CD14-positive monocyte (primary cell): ENCODE measurements at regions not wholly inside any gene's neighbourhood (a gene's known extent, or its start where the extent isn't known, plus 50 kb on each side); places are given as distances from the start of the nearest gene placed in this dataset.

Source experiments
- DNase-seq, 3 donors: peaks; one replicate each; pipeline ENCODE4 v3.0.0-alpha.2; 2011 to 2022
- H2AFZ ChIP-seq: 2 replicates; pipeline ENCODE4 v1.6.0; 2012; ENCODE audit warnings: mild to moderate bottlenecking, low read depth, low read length, inconsistent platforms; ENCODE audit not compliant: insufficient read depth, poor library complexity, severe bottlenecking
- H3K27ac ChIP-seq, 2 donors: 1 replicate in 1 of 2; 2 replicates in 1 of 2; pipeline ENCODE4 v1.5.1; 2012 to 2013; ENCODE audit warnings: low read length in 2 of 2, control low read depth in 1 of 2, inconsistent platforms in 1 of 2, low read depth in 1 of 2, mild to moderate bottlenecking in 1 of 2
- H3K27me3 ChIP-seq, 2 donors: one replicate each; pipeline versions ENCODE4 v1.6.0 to v1.6.1; 2011 to 2013; ENCODE audit warnings: low read length in 2 of 2; ENCODE audit not compliant: control insufficient read depth in 2 of 2, insufficient read depth in 2 of 2
- H3K36me3 ChIP-seq, 2 donors: replicated peaks in 1 of 2; 1 replicate in 1 of 2; 2 replicates in 1 of 2; pipeline versions ENCODE4 v1.5.1 to v1.6.1; 2012 to 2013; ENCODE audit warnings: low read length in 2 of 2, control low read depth in 1 of 2, inconsistent platforms in 1 of 2, mild to moderate bottlenecking in 1 of 2; ENCODE audit not compliant: insufficient read depth in 2 of 2, control insufficient read depth in 1 of 2
- H3K4me1 ChIP-seq, 2 donors: 1 replicate in 1 of 2; 2 replicates in 1 of 2; pipeline versions ENCODE4 v1.5.1 to v1.6.1; 2012 to 2013; ENCODE audit warnings: low read length in 2 of 2, control low read depth in 1 of 2, inconsistent platforms in 1 of 2, mild to moderate bottlenecking in 1 of 2, moderate library complexity in 1 of 2; ENCODE audit not compliant: insufficient read depth in 2 of 2, control insufficient read depth in 1 of 2
- H3K4me2 ChIP-seq: replicated peaks from 2 replicates; pipeline ENCODE3; 2012; ENCODE audit warnings: low read length, moderate library complexity, mild to moderate bottlenecking; ENCODE audit not compliant: poor library complexity, severe bottlenecking; ENCODE audit errors: extremely low read depth
- H3K4me3 ChIP-seq, 3 experiments: fragments of 200-600 bp in 1 of 3; sonication (generic) in 1 of 3; replicated peaks in 1 of 3; 1 replicate in 2 of 3; 2 replicates in 1 of 3; pipeline ENCODE4 v1.5.1; 2011 to 2013; ENCODE audit warnings: low read length in 3 of 3, mild to moderate bottlenecking in 3 of 3, control low read depth in 2 of 3, low read depth in 2 of 3, inconsistent platforms in 1 of 3, moderate library complexity in 1 of 3
- H3K79me2 ChIP-seq: 2 replicates; pipeline ENCODE4 v1.6.0; 2012; ENCODE audit warnings: mild to moderate bottlenecking, control low read depth, inconsistent platforms, low read length, moderate library complexity; ENCODE audit not compliant: insufficient read depth
- H3K9ac ChIP-seq: 2 replicates; pipeline ENCODE4 v1.6.0; 2017; ENCODE audit warnings: low read length, mild to moderate bottlenecking; ENCODE audit not compliant: insufficient read depth, poor library complexity, severe bottlenecking
- H3K9me3 ChIP-seq, 2 donors: replicated peaks in 1 of 2; 1 replicate in 1 of 2; 2 replicates in 1 of 2; pipeline versions ENCODE4 v1.5.1 to v1.6.1; 2012 to 2013; ENCODE audit warnings: low read length in 2 of 2, control low read depth in 1 of 2; ENCODE audit not compliant: control insufficient read depth in 1 of 2, insufficient read depth in 1 of 2
- H4K20me1 ChIP-seq: 2 replicates; pipeline ENCODE4 v1.6.0; 2012; ENCODE audit warnings: mild to moderate bottlenecking, low read length, control low read depth, moderate library complexity; ENCODE audit not compliant: insufficient read depth
- H3K27ac Mint-ChIP-seq, 7 donors: one replicate each; pipeline ENCODE4 v1.8.0; 2020; ENCODE audit warnings: mild to moderate bottlenecking in 7 of 7, mixed read lengths in 7 of 7, moderate library complexity in 6 of 7, inconsistent platforms in 2 of 7
- H3K27me3 Mint-ChIP-seq, 3 donors: one replicate each; pipeline ENCODE4 v1.8.0; 2021 to 2022; ENCODE audit warnings: low read depth in 3 of 3, mild to moderate bottlenecking in 3 of 3, mixed read lengths in 3 of 3, moderate library complexity in 3 of 3, inconsistent platforms in 1 of 3
- H3K36me3 Mint-ChIP-seq, 2 donors: one replicate each; pipeline ENCODE4 v1.8.0; 2020; ENCODE audit warnings: mixed read lengths in 2 of 2, inconsistent platforms in 1 of 2, mild to moderate bottlenecking in 1 of 2
- H3K4me1 Mint-ChIP-seq: one replicate; pipeline ENCODE4 v1.8.0; 2020; ENCODE audit warnings: mild to moderate bottlenecking, mixed read lengths
- H3K4me3 Mint-ChIP-seq, 2 donors: one replicate each; pipeline ENCODE4 v1.8.0; 2020; ENCODE audit warnings: mild to moderate bottlenecking in 2 of 2, mixed read lengths in 2 of 2, moderate library complexity in 1 of 2
- H3K9me3 Mint-ChIP-seq, 7 donors: one replicate each; pipeline ENCODE4 v1.8.0; 2020 to 2022; ENCODE audit warnings: mixed read lengths in 7 of 7, mild to moderate bottlenecking in 6 of 7, moderate library complexity in 6 of 7, inconsistent platforms in 2 of 7
- WGBS: methylation state at CpG from one replicate; pipeline ENCODE4 v1.1.5; 2013; ENCODE audit warnings: missing lambda C conversion rate; ENCODE audit not compliant: insufficient coverage; 5-methylcytosine and 5-hydroxymethylcytosine counted together
- intact Hi-C, 2 donors: fragments of 100-400 bp; cut with micrococcal nuclease; formaldehyde crosslinking; loops; one replicate each; pipeline versions ENCODE4 v1.15.0 to v1.15.1; 2023
- TF ChIP-seq, protein P1 (sequence below): fragments of 200-600 bp; IDR thresholded peaks from one replicate; pipeline ENCODE4 v1.8.0; 2022; ENCODE audit warnings: antibody characterized with exemption, mild to moderate bottlenecking

DNA sequence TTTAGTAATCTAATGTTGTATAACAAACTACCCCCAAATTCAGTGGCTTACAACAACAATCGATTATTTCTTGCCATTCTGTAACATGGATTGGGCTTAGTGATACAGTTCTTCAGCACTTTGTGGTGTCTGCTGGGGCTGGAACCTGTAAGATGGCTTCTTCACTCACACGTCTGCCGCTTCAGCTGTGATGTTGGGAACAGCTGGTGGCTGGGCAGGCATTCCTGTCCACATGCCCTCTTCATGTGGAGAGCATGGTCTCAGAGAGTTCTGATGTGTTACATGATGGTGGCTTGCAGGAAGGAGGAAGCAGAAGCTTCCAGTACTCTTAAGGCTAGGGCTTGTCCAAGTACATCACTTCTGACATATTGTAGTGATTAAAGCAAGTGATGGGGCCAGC, 276.9 kb downstream of the PTBP2 start:
- Mint-ChIP-seq H3K4me3 (no peak overlapping the region), H3K4me1 (no peaks in the 10 kb centered on the region), H3K9me3 (peaks cover 0 to 3% (median 0%) of the 10 kb centered on the region in 7 donors), H3K36me3 (no peaks in the 10 kb centered on the region), H3K27me3 (peaks cover 0 to 6% (median 4%) of the 10 kb centered on the region in 3 donors), H3K27ac (no peak overlapping the region)
- H3K36me3 ChIP-seq: no peaks in the 10 kb centered on the region
- intact Hi-C loops: no loop called here
- no peak overlapping the region for H2AFZ ChIP-seq
- H3K4me3 ChIP-seq: no peak overlapping the region
- no peaks in the 10 kb centered on the region for H3K79me2 ChIP-seq
- TF ChIP-seq, protein P1, sequence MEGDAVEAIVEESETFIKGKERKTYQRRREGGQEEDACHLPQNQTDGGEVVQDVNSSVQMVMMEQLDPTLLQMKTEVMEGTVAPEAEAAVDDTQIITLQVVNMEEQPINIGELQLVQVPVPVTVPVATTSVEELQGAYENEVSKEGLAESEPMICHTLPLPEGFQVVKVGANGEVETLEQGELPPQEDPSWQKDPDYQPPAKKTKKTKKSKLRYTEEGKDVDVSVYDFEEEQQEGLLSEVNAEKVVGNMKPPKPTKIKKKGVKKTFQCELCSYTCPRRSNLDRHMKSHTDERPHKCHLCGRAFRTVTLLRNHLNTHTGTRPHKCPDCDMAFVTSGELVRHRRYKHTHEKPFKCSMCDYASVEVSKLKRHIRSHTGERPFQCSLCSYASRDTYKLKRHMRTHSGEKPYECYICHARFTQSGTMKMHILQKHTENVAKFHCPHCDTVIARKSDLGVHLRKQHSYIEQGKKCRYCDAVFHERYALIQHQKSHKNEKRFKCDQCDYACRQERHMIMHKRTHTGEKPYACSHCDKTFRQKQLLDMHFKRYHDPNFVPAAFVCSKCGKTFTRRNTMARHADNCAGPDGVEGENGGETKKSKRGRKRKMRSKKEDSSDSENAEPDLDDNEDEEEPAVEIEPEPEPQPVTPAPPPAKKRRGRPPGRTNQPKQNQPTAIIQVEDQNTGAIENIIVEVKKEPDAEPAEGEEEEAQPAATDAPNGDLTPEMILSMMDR: no peak
- H3K27me3 ChIP-seq: no peaks in the 10 kb centered on the region
- H3K9me3 ChIP-seq: no peaks in the 10 kb centered on the region
- 100% methylated on average over 2 of the region's 3 CpGs for WGBS
- no peak overlapping the region for H3K27ac ChIP-seq
- no peak overlapping the region for H3K4me2 ChIP-seq
- no peaks in the 10 kb centered on the region for H4K20me1 ChIP-seq
- no peak overlapping the region for H3K9ac ChIP-seq
- no peaks in the 10 kb centered on the region for H3K4me1 ChIP-seq
- DNase-seq: no peak

DNA sequence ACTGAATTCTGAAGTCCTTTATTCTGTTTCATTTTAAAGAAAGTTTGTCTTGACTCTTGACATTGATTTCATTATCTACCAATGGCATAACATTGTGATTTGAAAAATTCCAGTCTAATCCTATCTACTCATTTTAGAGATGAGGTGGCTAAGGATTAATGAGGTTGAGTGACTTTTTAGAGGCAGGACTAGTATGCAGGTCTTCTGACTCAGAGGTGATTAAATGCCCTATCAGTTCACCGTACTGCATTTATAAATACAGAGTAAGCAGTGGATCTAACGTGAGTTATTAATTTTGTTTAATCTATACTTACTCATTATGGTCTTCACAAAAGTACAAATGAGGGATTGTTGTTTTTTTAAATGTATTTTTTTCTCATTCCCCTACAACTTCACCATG, 277.6 kb downstream of the PTBP2 start:
- Mint-ChIP-seq H3K4me3 (no peak overlapping the region), H3K27me3 (peaks cover 0 to 6% (median 4%) of the 10 kb centered on the region in 3 donors), H3K4me1 (no peaks in the 10 kb centered on the region), H3K27ac (no peak overlapping the region), H3K36me3 (no peaks in the 10 kb centered on the region), H3K9me3 (peaks cover 0 to 3% (median 0%) of the 10 kb centered on the region in 7 donors)
- WGBS: no CpG with 5 or more reads among the region's 2 CpGs
- TF ChIP-seq, protein P1: no peak
- DNase-seq: no peak
- Histone ChIP-seq H3K4me2 (no peak overlapping the region), H3K27ac (no peak overlapping the region), H3K4me3 (no peak overlapping the region), H2AFZ (no peak overlapping the region), H3K9me3 (no peaks in the 10 kb centered on the region), H3K79me2 (no peaks in the 10 kb centered on the region), H4K20me1 (no peaks in the 10 kb centered on the region), H3K9ac (no peak overlapping the region), H3K27me3 (no peaks in the 10 kb centered on the region), H3K36me3 (no peaks in the 10 kb centered on the region), H3K4me1 (no peaks in the 10 kb centered on the region)
- intact Hi-C loops: no loop called here
